ENCODE measurements at regions not wholly inside any gene's neighbourhood (a gene's known extent, or its start where the extent isn't known, plus 50 kb on each side); places are given as distances from the start of the nearest gene placed in this dataset.
"Not testable (repeated sequence)": the region's sequence is repeated elsewhere in the genome, so short reads cannot be mapped to it uniquely, and the experiment has no call there.

GRCh38 chr6:3977875-3978711 lies 100.8 kb downstream of the FAM217A start:
- H3K9ac ChIP-seq (ENCODE audit: insufficient read length, low read depth): no peak overlapping the region
- no peak overlapping the region for H3K4me3 ChIP-seq (ENCODE audit: insufficient read length, low read depth)
- H3K36me3 ChIP-seq (ENCODE audit: insufficient read depth, insufficient read length, low read length): no peaks in the 10 kb centered on the region
- no peaks in the 10 kb centered on the region for H3K4me1 ChIP-seq (ENCODE audit: insufficient read depth, insufficient read length)
- peaks cover 6% of the 10 kb centered on the region for H3K9me3 ChIP-seq (ENCODE audit: insufficient read depth, low read length)
- H3K27me3 ChIP-seq (ENCODE audit: insufficient read depth, insufficient read length): no peaks in the 10 kb centered on the region
- DNase-seq (ENCODE audit: low read depth, low spot score): peak; percentile 48
- TF ChIP-seq SUZ12 (IDR thresholded peaks at IDR 0.05; ENCODE audit: extremely low read depth, insufficient read depth, insufficient read length): no peak
- no peak for TF ChIP-seq ZNF274 (IDR thresholded peaks at IDR 0.05; ENCODE audit: low read depth, low read length)
- no peak for TF ChIP-seq YY1 (IDR thresholded peaks at IDR 0.05; ENCODE audit: insufficient read depth, insufficient read length)

- not testable (repeated sequence) for H3K9ac ChIP-seq (ENCODE audit: insufficient read length, low read depth); H3K4me1 ChIP-seq (ENCODE audit: insufficient read depth, insufficient read length); DNase-seq (ENCODE audit: low read depth, low spot score); H3K36me3 ChIP-seq (ENCODE audit: insufficient read depth, insufficient read length, low read length); H3K27me3 ChIP-seq (ENCODE audit: insufficient read depth, insufficient read length); H3K9me3 ChIP-seq (ENCODE audit: insufficient read depth, low read length); H3K4me3 ChIP-seq (ENCODE audit: insufficient read length, low read depth)
Observed at GRCh38 chr6:3978966-3979365, 100.0 kb downstream of the FAM217A start.

- no peaks in the 10 kb centered on the region for H3K27me3 ChIP-seq (ENCODE audit: insufficient read depth, insufficient read length)
- H3K36me3 ChIP-seq (ENCODE audit: insufficient read depth, insufficient read length, low read length): no peaks in the 10 kb centered on the region
- DNase-seq (ENCODE audit: low read depth, low spot score): no peak
- TF ChIP-seq YY1 (IDR thresholded peaks at IDR 0.05; ENCODE audit: insufficient read depth, insufficient read length) (no peak), SUZ12 (IDR thresholded peaks at IDR 0.05; ENCODE audit: extremely low read depth, insufficient read depth, insufficient read length) (no peak), ZNF274 (IDR thresholded peaks at IDR 0.05; ENCODE audit: low read depth, low read length) (no peak)
- peaks cover 6% of the 10 kb centered on the region for H3K9me3 ChIP-seq (ENCODE audit: insufficient read depth, low read length)
- no peak overlapping the region for H3K4me3 ChIP-seq (ENCODE audit: insufficient read length, low read depth)
- H3K4me1 ChIP-seq (ENCODE audit: insufficient read depth, insufficient read length): no peaks in the 10 kb centered on the region
- H3K9ac ChIP-seq (ENCODE audit: insufficient read length, low read depth): no peak overlapping the region
Observed at GRCh38 chr6:3981917-3982316, 97.0 kb downstream of the FAM217A start.

DNA sequence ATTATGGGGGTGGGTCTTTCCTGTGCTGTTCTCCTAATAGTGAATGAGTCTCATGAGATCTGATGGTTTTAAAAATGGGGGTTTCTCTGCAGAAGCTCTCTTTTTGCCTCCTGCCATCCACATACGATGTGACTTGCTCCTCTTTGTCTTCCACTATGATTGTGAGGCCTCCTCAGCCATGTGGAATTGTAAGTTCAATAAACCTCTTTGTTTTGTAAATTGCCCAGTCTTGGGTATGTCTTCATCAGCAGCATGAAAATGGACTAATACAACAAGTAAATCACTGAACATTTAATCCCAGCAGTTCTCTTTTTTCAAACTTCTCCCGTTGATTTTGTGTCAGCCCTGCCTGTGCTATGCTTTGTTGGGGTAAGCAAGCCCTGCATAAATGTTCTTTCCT lies 95.2 kb downstream of the FAM217A start:
- no peak overlapping the region for H3K4me3 ChIP-seq (ENCODE audit: insufficient read length, low read depth)

DNA sequence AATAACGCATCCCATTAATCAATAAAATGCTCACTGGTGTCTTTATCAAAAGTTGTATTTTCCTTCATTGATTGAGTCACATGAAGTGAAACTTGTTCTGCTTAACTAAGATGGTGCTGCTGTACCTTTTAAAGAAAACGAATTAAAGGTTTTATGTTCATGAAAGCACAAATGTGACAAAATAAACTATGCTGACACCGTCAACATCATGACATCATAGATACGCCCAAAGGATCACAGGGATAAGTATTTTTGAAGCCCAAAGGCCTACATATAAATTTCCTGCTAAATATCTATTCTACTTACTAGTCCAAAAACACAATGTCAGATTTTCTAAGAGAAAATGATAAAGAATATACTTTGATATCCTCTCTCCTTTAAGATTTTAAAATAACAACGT lies 94.4 kb downstream of the FAM217A start:
- no peak overlapping the region for H3K9ac ChIP-seq (ENCODE audit: insufficient read length, low read depth)
- no peaks in the 10 kb centered on the region for H3K36me3 ChIP-seq (ENCODE audit: insufficient read depth, insufficient read length, low read length)
- peaks cover 6% of the 10 kb centered on the region for H3K9me3 ChIP-seq (ENCODE audit: insufficient read depth, low read length)
- H3K27me3 ChIP-seq (ENCODE audit: insufficient read depth, insufficient read length): no peaks in the 10 kb centered on the region
- H3K4me1 ChIP-seq (ENCODE audit: insufficient read depth, insufficient read length): no peaks in the 10 kb centered on the region
- no peak overlapping the region for H3K4me3 ChIP-seq (ENCODE audit: insufficient read length, low read depth)
- DNase-seq (ENCODE audit: low read depth, low spot score): no peak
- TF ChIP-seq SUZ12 (IDR thresholded peaks at IDR 0.05; ENCODE audit: extremely low read depth, insufficient read depth, insufficient read length) (no peak), YY1 (IDR thresholded peaks at IDR 0.05; ENCODE audit: insufficient read depth, insufficient read length) (no peak), ZNF274 (IDR thresholded peaks at IDR 0.05; ENCODE audit: low read depth, low read length) (no peak)

More for the DNA sequence above, 95.2 kb downstream of the FAM217A start:
- DNase-seq (ENCODE audit: low read depth, low spot score): no peak
- Histone ChIP-seq H3K9ac (ENCODE audit: insufficient read length, low read depth) (no peak overlapping the region), H3K9me3 (ENCODE audit: insufficient read depth, low read length) (peaks cover 6% of the 10 kb centered on the region), H3K4me1 (ENCODE audit: insufficient read depth, insufficient read length) (no peaks in the 10 kb centered on the region), H3K27me3 (ENCODE audit: insufficient read depth, insufficient read length) (no peaks in the 10 kb centered on the region), H3K36me3 (ENCODE audit: insufficient read depth, insufficient read length, low read length) (no peaks in the 10 kb centered on the region)
- TF ChIP-seq SUZ12 (IDR thresholded peaks at IDR 0.05; ENCODE audit: extremely low read depth, insufficient read depth, insufficient read length) (no peak), YY1 (IDR thresholded peaks at IDR 0.05; ENCODE audit: insufficient read depth, insufficient read length) (no peak), ZNF274 (IDR thresholded peaks at IDR 0.05; ENCODE audit: low read depth, low read length) (no peak)

- Histone ChIP-seq H3K9ac (ENCODE audit: insufficient read length, low read depth) (no peak overlapping the region), H3K9me3 (ENCODE audit: insufficient read depth, low read length) (peaks cover 6% of the 10 kb centered on the region), H3K36me3 (ENCODE audit: insufficient read depth, insufficient read length, low read length) (no peaks in the 10 kb centered on the region), H3K27me3 (ENCODE audit: insufficient read depth, insufficient read length) (no peaks in the 10 kb centered on the region), H3K4me3 (ENCODE audit: insufficient read length, low read depth) (no peak overlapping the region), H3K4me1 (ENCODE audit: insufficient read depth, insufficient read length) (no peaks in the 10 kb centered on the region)
- DNase-seq (ENCODE audit: low read depth, low spot score): no peak
- TF ChIP-seq ZNF274 (IDR thresholded peaks at IDR 0.05; ENCODE audit: low read depth, low read length) (no peak), SUZ12 (IDR thresholded peaks at IDR 0.05; ENCODE audit: extremely low read depth, insufficient read depth, insufficient read length) (no peak), YY1 (IDR thresholded peaks at IDR 0.05; ENCODE audit: insufficient read depth, insufficient read length) (no peak)
Observed at GRCh38 chr6:3986241-3986640, 92.7 kb downstream of the FAM217A start.

GRCh38 chr6:3987053-3987452 lies 91.9 kb downstream of the FAM217A start:
- no peaks in the 10 kb centered on the region for H3K27me3 ChIP-seq (ENCODE audit: insufficient read depth, insufficient read length)
- H3K9me3 ChIP-seq (ENCODE audit: insufficient read depth, low read length): peaks cover 2% of the 10 kb centered on the region
- H3K9ac ChIP-seq (ENCODE audit: insufficient read length, low read depth): no peak overlapping the region
- no peak overlapping the region for H3K4me3 ChIP-seq (ENCODE audit: insufficient read length, low read depth)
- TF ChIP-seq ZNF274 (IDR thresholded peaks at IDR 0.05; ENCODE audit: low read depth, low read length): no peak
- TF ChIP-seq YY1 (IDR thresholded peaks at IDR 0.05; ENCODE audit: insufficient read depth, insufficient read length): no peak
- TF ChIP-seq SUZ12 (IDR thresholded peaks at IDR 0.05; ENCODE audit: extremely low read depth, insufficient read depth, insufficient read length): no peak
- DNase-seq (ENCODE audit: low read depth, low spot score): no peak
- H3K36me3 ChIP-seq (ENCODE audit: insufficient read depth, insufficient read length, low read length): no peaks in the 10 kb centered on the region
- H3K4me1 ChIP-seq (ENCODE audit: insufficient read depth, insufficient read length): no peaks in the 10 kb centered on the region

Data from NT2/D1 (cell line).